ENCODE measurements at regions not wholly inside any gene's neighbourhood (a gene's known extent, or its start where the extent isn't known, plus 50 kb on each side); places are given as distances from the start of the nearest gene placed in this dataset.

DNA sequence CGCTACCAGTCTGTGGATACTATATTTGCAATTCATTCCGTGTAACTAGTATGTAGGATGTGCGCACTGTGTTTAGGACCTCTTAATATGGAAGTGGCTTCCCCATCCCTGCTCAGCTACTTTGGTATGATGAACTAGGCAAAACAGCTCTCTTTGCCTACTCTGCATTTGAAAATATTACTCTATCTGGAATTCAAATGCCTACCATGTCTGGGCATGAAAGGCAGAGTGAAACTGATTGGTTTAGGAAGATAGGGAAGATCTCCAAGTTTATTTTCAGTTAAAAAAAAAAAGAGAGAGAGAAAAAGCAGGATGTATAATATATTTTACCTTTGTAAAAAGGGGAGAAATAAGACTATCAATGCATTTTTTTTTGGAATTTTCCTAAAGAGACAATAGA is 74.1 kb upstream of the ELL2 start:
- no peaks in the 10 kb centered on the region for H3K4me1 ChIP-seq
- intact Hi-C loops (cut with DNase I), result no loop called here
- H3K27me3 ChIP-seq, result no peaks in the 10 kb centered on the region
- no peak overlapping the region for H3K27ac ChIP-seq
- no peaks in the 10 kb centered on the region for H3K9me3 ChIP-seq
- H3K36me3 ChIP-seq, result no peaks in the 10 kb centered on the region
- WGBS, 2 donors, result 93 to 99% methylated on average over 3 of the region's 3 CpGs
- H3K4me3 ChIP-seq, result no peak overlapping the region
- TF ChIP-seq POLR2A (IDR thresholded peaks at IDR 0.05) (no peak), POLR2AphosphoS5 (IDR thresholded peaks at IDR 0.05) (no peak), EP300 (IDR thresholded peaks at IDR 0.05) (no peak)
- TF ChIP-seq, protein P1, sequence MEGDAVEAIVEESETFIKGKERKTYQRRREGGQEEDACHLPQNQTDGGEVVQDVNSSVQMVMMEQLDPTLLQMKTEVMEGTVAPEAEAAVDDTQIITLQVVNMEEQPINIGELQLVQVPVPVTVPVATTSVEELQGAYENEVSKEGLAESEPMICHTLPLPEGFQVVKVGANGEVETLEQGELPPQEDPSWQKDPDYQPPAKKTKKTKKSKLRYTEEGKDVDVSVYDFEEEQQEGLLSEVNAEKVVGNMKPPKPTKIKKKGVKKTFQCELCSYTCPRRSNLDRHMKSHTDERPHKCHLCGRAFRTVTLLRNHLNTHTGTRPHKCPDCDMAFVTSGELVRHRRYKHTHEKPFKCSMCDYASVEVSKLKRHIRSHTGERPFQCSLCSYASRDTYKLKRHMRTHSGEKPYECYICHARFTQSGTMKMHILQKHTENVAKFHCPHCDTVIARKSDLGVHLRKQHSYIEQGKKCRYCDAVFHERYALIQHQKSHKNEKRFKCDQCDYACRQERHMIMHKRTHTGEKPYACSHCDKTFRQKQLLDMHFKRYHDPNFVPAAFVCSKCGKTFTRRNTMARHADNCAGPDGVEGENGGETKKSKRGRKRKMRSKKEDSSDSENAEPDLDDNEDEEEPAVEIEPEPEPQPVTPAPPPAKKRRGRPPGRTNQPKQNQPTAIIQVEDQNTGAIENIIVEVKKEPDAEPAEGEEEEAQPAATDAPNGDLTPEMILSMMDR (IDR thresholded peaks at IDR 0.05), result no peak
- DNase-seq, result no peak

DNA sequence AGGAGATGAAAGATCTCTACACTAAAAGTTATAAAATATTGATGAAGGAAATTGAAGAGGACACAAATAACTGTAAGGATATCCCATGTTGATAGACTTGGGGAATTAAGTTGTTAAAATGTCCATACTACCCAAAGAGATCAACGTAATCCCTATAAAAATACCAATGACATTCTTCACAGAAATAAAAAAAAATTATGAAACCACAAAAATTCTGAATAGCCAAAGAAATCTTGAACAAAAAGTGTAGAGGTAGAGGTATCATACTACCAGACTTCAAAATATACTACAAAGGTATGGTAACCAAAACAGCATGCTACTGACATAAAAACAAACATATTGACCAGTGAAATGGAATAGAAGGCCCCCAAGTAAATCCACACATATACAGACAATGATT is 71.5 kb upstream of the ELL2 start:
- no peak for DNase-seq
- H3K4me1 ChIP-seq, result no peaks in the 10 kb centered on the region
- no peaks in the 10 kb centered on the region for H3K36me3 ChIP-seq
- TF ChIP-seq EP300 (IDR thresholded peaks at IDR 0.05), result no peak
- no peak for TF ChIP-seq POLR2A (IDR thresholded peaks at IDR 0.05)
- TF ChIP-seq, protein P1 (IDR thresholded peaks at IDR 0.05), result no peak
- TF ChIP-seq POLR2AphosphoS5 (IDR thresholded peaks at IDR 0.05), result no peak
- WGBS, 2 donors, result 75 to 88% methylated on average over 1 of the region's 1 CpG
- no peak overlapping the region for H3K27ac ChIP-seq
- no peaks in the 10 kb centered on the region for H3K9me3 ChIP-seq
- intact Hi-C loops (cut with DNase I), result no loop called here
- H3K4me3 ChIP-seq, result no peak overlapping the region
- H3K27me3 ChIP-seq, result no peaks in the 10 kb centered on the region

DNA sequence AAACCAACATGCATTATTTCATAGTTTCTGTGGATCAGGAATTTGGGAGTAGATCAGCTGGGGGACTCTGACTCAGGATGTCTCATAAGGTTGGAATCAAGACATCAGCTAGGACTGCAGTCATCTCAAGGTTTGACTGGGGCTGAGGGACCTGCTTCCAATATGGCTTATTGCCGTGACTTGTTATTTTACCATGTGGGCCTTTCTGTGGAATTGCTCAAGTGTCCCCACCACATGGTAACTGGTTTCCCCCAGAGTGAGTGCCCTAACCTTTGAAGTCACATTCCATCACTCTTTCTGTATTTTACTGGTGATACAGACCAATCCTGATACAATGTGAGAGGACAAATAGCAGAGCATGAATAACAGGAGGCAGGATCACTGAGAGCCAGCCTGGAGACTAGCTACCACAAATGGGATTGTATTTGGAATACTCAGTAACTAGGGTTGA is 70.2 kb upstream of the ELL2 start:
- TF ChIP-seq, protein P1 (IDR thresholded peaks at IDR 0.05), result no peak
- TF ChIP-seq POLR2AphosphoS5 (IDR thresholded peaks at IDR 0.05) (no peak), EP300 (IDR thresholded peaks at IDR 0.05) (no peak), POLR2A (IDR thresholded peaks at IDR 0.05) (no peak)
- no peak overlapping the region for H3K27ac ChIP-seq
- H3K27me3 ChIP-seq, result no peaks in the 10 kb centered on the region
- intact Hi-C loops (cut with DNase I), result no loop called here
- no peaks in the 10 kb centered on the region for H3K9me3 ChIP-seq
- peaks cover 0 to 1% (median 0%) of the 10 kb centered on the region in 4 donors for H3K4me1 ChIP-seq
- 98% methylated on average over 1 of the region's 1 CpG for WGBS, 2 donors
- H3K36me3 ChIP-seq, result no peaks in the 10 kb centered on the region
- no peak overlapping the region for H3K4me3 ChIP-seq
- no peak for DNase-seq

DNA sequence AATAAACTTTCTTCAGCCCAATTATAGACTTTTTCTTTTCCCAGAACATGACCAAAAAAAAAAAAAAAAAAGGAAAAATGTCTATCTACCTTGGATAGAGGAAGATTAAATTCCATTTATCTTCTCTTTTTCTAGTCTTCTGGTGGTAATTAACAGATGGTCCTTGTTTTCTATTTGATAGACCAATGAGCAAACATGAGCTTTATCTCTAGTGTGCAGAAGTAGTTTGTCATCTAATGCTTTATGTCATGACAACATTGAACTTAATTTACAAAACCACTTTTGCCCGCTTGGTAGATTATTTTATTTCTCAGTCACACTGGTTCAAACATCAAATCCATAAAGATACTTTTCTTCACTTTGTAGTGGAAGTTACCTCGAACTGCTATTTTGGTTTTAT is 69.5 kb upstream of the ELL2 start:
- no peak overlapping the region for H3K27ac ChIP-seq
- no peak for DNase-seq
- intact Hi-C loops (cut with DNase I), result no loop called here
- H3K4me1 ChIP-seq, result peaks cover 0 to 6% (median 0%) of the 10 kb centered on the region in 4 donors
- TF ChIP-seq, protein P1 (IDR thresholded peaks at IDR 0.05), result no peak
- TF ChIP-seq POLR2A (IDR thresholded peaks at IDR 0.05) (no peak), POLR2AphosphoS5 (IDR thresholded peaks at IDR 0.05) (no peak)
- H3K4me3 ChIP-seq, result no peak overlapping the region
- no peaks in the 10 kb centered on the region for H3K36me3 ChIP-seq
- 93 to 94% methylated on average over 2 of the region's 2 CpGs for WGBS, 2 donors
- no peaks in the 10 kb centered on the region for H3K27me3 ChIP-seq
- no peaks in the 10 kb centered on the region for H3K9me3 ChIP-seq

DNA sequence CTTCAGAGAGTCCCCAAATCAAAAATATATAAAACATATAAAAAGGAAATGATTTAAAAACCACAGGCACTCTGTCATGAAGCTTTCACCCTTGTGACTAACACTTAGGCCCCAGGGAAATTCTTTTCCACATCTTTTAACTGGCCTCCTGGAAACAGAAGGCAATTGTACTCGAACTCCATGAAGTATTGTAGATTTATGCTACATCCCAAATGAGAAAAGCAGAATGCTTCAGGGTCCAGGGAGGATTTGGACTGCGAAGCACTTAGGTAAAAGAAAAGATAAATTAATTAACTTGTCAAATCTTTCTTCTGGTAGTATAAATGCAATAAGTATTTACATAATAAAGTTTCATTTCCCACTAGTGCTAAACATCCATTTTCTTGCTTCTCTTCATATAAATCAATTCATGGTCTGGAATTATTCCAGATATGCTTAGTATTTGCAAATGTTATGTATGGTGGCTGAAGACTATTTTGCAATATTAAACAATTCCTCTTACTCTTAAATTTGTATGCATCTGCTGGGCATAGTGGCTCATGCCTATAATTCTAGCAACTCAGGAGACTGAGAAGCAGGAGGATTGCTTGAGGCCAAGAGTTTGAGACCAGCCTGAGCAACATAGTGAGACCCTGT is 64.9 kb upstream of the ELL2 start:
- no peaks in the 10 kb centered on the region for H3K36me3 ChIP-seq
- WGBS, 2 donors, result 54 to 85% methylated on average over 2 of the region's 2 CpGs
- DNase-seq, result no peak
- H3K4me3 ChIP-seq, result no peak overlapping the region
- peaks cover 0 to 21% (median 12%) of the 10 kb centered on the region in 4 donors for H3K4me1 ChIP-seq
- no peaks in the 10 kb centered on the region for H3K27me3 ChIP-seq
- intact Hi-C loops (cut with DNase I), result no loop called here
- H3K27ac ChIP-seq, result no peak overlapping the region
- no peaks in the 10 kb centered on the region for H3K9me3 ChIP-seq
- TF ChIP-seq EP300 (IDR thresholded peaks at IDR 0.05), result no peak

Data from sigmoid colon (tissue), 6 donors.